GM19324 (cell line): ENCODE measurements at regions not wholly inside any gene's neighbourhood (a gene's known extent, or its start where the extent isn't known, plus 50 kb on each side); places are given as distances from the start of the nearest gene placed in this dataset.

Experiments
- ATAC-seq: cut with Tn5 transposase; IDR thresholded peaks from one replicate; pipeline ENCODE4 v1.9.1; 2021; ENCODE audit warnings: mild to moderate bottlenecking, moderate library complexity; ENCODE audit not compliant: unreplicated experiment, low FRiP score

GRCh38 chr2:117064021-117064420, 750.5 kb upstream of the DDX18 start:
- no peak for ATAC-seq

- no peak for ATAC-seq
These were observed 748.6 kb upstream of the DDX18 start for GRCh38 chr2:117065912-117066311.

GRCh38 chr2:117067900-117068299, 746.6 kb upstream of the DDX18 start:
- no peak for ATAC-seq

DNA sequence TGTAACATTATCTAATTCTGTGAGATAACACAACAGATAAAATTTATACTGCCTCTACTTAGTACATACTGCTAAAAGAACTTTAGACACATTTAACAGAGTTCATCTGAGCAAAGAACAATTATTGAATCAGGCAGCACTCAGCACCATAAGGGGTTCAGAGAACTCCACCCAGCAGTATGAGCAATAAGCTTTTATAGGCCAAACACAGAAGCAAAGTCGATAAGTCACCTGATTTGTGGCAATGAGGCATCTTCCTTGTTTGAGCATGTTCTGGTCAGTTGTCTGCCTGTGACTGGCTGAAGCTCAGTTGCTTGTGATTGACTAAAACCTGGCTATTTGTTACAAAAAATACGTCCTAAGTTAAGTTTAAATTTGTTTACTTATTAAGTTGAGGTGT, 746.1 kb upstream of the DDX18 start:
- no peak for ATAC-seq

DNA sequence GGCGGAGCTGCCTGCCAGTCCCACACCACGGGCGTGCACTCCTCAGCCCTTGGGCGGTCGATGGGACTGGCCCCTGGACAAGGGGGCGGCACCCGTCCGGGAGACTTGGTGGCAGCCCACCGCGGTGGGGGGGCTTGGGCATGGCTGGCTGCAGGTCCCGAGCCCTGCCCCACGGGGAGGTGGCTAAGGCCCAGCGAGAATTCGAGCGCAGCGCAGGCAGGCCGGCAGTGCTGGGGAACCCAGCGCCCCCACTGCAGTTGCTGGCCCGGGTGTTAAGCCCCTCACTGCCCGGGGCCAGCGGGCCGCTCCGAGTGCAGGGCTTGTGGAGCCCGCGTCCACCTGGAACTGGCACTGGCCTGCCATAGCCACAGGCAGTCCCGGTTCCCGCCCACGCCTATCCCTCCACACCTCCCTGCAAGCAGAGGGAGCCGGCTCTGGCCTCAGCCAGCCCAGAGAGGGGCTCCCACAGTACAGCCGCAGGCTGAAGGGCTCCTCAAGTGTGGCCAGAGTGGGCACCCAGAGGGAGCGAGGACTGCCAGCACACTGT, 742.9 kb upstream of the DDX18 start:
- no peak for ATAC-seq

DNA sequence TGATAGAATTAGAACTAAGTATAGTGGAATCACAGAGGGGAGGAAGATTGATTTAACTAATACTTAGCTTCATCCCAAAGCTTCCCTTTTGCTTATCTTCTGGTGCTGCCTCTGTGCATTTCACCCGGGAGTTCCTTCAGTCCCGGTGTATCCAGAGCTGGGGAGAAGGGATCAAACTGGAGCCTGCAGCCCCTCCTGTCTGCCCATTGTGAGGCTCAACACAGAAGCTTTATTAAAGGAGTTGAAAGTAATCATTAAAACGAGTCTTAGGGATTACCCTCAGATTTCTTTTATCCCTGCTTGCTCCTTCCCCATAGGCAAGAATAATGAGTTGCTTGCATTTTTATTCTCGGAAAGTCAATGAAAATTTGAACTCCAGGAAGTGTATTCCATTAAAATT, 739.7 kb upstream of the DDX18 start:
- no peak for ATAC-seq

- ATAC-seq, result no peak
These were observed 729.2 kb upstream of the DDX18 start for GRCh38 chr2:117085256-117085655.

DNA sequence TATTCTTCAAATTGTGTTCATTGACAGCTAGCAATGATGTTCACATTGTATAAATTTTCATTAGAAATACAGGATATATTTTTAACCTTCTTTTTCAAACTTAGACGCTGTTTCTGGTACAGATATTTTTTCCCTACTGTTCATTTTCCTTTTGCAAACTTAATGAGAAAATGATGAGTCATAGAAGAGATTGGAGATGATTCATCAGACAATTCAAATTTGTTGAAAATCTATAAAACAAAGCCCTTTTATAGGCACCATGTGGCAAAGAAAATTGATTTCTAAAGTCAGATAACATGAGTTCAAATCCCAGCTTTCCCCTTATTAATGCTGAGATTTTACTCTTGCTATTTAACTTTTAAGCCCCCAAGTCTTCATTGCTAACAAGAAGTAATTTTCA, 728.8 kb upstream of the DDX18 start:
- ATAC-seq, result no peak

DNA sequence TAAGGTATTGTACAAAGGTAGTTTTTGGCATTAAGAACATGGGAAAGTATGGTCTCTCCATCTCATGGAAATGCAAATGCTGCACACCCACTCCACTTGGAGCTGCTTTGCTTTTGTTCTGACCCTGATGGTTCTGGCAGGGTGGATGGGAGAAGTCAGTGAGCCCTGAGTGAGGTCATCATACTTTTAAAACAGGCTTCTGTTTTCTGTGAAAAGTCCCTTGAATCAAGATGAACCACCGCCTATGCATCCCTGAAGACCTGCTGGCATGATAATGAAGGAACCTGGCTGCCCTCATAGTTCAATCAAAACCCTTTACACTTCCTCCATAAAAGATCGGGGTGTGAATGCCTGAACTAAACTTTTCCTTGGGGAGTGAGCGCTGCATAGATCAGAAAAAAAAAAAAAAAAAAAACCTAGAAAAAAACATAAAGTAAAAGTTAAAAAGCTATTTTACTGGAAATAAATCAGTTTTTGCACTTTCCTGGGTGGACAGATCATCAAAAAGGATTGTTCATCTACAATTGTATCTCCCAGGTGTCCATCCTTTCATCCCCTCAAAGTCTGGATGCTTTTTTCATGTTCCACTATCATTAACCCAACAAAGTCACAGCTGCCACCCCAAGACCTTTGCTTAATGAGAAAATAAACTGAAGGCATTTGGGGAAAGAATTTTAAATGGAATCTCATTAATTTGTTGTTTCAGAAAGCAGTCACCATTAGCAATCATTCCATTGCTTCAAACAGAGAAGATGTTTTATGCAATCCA, 728.1 kb upstream of the DDX18 start:
- ATAC-seq, result no peak

- no peak for ATAC-seq
These were observed 727.6 kb upstream of the DDX18 start for GRCh38 chr2:117086943-117087250.

- ATAC-seq, result no peak
These were observed 726.8 kb upstream of the DDX18 start for GRCh38 chr2:117087535-117088291.

DNA sequence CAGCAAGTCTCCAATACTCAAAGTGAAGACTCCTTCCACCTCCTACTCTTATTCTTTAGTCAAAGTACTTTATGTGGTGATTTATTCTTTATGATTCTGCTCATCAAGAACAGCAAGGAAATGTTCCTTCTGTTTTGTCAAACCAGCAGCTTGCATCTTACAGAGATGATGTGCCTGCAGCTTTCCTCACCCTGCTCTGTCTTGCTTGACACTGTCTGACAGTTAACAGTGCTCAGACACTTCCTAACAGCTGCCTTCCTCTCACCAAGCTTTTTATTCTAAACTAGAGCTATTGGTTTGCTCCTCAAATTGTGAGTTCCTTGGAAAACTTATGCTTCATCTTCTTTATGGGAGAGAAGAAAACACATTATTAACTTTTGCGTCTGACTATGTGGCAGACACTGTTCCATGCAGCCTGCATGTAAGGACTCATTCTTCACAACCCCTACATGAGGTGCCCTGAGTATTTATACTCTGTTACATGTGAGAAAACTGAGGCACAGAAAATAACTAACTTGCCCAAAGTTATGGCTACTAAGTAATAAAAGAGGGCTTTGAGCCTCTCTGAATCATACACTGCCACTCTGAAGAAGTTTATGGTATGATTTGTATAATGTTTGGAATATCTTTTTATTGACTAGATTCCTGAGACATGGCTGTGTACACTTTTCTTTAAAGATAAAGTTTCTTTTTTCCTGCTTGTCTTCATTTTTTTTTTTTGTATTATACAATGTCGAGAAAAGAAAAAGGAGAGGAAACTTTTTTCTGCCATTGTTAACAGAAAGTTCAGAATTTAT, 723.3 kb upstream of the DDX18 start:
- ATAC-seq, result no peak

DNA sequence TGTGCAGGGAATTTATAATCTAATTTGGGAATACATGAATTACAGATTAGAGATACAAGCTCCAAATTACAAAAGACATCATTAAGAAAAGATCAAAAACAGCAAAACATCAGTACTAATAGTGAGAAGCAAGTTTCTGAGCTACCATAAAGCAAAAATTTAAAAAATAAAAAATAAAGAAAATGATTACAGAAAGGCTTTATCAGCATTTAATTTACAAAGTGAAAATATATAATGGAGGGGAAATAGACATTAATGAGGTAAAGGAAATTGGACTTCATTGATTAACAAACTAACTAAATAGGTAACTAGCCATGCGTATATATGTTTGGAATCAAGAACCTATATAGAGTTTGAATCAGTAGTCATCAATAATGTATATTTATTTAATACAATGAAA, 712.9 kb upstream of the DDX18 start:
- no peak for ATAC-seq

GRCh38 chr2:117108741-117109267, 705.7 kb upstream of the DDX18 start:
- no peak for ATAC-seq

DNA sequence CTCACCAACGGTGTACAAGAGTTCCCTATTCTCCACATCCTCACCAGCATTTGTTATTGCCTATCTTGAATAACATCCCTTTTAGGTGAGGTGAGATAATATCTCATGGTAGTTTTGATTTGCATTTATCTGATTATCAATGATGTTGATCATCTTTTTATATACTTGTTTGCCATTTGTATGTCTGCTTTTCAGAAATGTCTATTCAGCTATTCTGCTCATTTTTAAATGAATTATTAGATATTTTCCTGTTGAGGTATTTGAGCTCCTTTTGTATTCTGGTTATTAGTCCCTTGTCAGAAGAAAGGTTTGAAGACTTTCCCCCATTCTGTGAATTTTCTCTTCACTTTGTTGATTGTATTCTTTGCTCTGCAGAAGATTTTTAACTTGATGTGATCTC, 695.5 kb upstream of the DDX18 start:
- no peak for ATAC-seq

DNA sequence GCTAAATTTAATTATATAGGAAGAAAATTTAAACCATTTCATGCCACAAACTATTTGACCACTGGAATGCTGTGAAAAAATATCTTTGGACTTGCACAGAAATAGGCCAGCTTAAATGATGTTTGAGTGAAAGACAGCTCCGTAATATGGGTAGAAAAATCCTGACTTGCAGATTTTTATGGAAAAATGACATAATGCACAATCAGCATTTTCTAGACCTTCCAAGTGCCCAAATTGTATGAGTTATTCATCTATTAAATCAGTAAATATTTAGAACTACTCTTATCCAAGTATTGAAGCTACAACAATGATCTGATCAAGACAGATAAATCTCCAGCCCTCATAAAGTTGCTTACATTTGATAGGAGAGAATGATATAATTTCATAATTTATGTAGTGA, 691.1 kb upstream of the DDX18 start:
- ATAC-seq, result no peak

DNA sequence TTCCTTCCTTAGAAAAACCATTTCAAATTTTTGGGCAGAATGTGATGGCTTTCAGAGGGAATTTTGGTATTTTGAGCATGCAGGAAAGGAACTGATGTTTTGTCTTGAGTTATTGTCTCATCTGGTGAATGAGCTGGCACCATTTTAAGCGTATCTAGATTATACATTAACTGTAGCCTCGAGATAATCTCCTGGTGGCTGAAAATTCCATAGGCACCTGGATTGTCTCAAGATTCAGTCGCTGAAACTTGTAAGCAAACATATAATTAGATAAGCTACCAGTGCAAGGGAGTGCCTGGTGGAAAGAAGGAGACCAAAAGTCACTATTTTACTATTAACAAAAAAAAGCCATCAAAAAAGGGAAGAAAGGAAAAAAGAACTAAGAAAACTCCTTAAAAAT, 687.8 kb upstream of the DDX18 start:
- ATAC-seq, result no peak

DNA sequence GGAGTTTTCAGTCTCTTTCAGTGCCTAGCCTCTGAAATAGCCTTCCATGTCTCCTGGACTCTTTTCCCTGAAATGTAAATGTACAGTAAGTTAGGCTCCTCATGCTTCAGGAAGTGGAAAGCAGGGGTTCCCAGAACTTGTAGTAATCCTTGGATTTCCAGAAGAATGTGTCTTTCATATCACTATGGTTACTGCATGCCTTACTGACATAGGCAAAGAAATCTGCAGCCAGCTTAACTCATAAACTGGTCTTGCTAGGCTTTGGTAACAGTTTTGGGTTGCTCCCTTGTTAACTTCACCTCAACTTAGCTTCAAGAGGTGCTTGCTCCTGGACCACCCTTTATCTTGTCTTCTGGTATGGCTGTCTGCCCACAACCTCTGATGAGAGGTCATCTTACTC, 686.8 kb upstream of the DDX18 start:
- ATAC-seq, result no peak

DNA sequence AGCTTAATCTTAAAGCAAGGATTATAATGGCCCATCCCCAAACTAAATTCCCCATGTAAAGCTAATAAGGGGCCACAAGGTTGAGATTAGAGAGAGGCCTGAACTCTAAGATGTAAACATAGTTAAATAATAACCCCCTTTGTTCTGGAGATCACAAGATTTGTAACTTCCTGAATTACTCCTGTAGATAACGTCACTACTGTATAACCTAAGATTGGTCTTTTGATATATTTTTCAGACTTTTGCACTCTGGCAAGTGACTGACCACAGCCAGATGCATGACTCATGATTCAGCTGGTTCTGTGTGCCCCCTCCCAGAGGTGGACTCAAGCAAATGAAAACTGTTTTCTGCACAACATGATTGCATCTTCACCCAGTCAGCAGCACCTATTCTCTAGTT, 686.0 kb upstream of the DDX18 start:
- no peak for ATAC-seq

DNA sequence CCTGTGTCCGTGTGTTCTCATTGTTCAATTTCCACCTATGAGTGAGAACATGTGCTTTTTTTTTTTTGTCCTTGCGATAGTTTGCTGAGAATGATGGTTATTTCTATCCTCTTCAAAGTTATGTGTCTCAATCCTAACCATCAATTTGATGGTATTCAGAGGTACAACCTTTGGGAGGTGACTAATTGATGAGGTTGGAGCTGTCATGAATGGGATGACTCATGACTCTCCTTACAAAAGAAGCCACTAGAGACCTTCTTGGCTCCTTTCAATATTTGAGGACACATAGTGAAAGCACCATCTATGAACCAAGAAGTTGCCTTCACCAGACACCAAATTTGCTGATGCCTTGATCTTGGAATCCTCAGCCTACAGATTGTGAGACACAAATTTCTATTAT, 677.1 kb upstream of the DDX18 start:
- no peak for ATAC-seq
